ENCODE measurements at regions not wholly inside any gene's neighbourhood (a gene's known extent, or its start where the extent isn't known, plus 50 kb on each side); places are given as distances from the start of the nearest gene placed in this dataset.

GRCh38 chr2:118558846-118559245, 288.6 kb downstream of the EN1 start:
- RAD21 ChIA-PET (ENCODE audit: unreplicated experiment): no interaction called here
- TF ChIP-seq, protein P1, sequence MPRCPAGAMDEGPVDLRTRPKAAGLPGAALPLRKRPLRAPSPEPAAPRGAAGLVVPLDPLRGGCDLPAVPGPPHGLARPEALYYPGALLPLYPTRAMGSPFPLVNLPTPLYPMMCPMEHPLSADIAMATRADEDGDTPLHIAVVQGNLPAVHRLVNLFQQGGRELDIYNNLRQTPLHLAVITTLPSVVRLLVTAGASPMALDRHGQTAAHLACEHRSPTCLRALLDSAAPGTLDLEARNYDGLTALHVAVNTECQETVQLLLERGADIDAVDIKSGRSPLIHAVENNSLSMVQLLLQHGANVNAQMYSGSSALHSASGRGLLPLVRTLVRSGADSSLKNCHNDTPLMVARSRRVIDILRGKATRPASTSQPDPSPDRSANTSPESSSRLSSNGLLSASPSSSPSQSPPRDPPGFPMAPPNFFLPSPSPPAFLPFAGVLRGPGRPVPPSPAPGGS (IDR thresholded peaks at IDR 0.05; ENCODE audit: borderline replicate concordance, insufficient read depth, low read depth, low read length, poor library complexity, severe bottlenecking): no peak
- TF ChIP-seq ATF3 (IDR thresholded peaks at IDR 0.05; ENCODE audit: borderline replicate concordance, extremely low read depth, low read depth, low read length): no peak
- TF ChIP-seq, protein P2, sequence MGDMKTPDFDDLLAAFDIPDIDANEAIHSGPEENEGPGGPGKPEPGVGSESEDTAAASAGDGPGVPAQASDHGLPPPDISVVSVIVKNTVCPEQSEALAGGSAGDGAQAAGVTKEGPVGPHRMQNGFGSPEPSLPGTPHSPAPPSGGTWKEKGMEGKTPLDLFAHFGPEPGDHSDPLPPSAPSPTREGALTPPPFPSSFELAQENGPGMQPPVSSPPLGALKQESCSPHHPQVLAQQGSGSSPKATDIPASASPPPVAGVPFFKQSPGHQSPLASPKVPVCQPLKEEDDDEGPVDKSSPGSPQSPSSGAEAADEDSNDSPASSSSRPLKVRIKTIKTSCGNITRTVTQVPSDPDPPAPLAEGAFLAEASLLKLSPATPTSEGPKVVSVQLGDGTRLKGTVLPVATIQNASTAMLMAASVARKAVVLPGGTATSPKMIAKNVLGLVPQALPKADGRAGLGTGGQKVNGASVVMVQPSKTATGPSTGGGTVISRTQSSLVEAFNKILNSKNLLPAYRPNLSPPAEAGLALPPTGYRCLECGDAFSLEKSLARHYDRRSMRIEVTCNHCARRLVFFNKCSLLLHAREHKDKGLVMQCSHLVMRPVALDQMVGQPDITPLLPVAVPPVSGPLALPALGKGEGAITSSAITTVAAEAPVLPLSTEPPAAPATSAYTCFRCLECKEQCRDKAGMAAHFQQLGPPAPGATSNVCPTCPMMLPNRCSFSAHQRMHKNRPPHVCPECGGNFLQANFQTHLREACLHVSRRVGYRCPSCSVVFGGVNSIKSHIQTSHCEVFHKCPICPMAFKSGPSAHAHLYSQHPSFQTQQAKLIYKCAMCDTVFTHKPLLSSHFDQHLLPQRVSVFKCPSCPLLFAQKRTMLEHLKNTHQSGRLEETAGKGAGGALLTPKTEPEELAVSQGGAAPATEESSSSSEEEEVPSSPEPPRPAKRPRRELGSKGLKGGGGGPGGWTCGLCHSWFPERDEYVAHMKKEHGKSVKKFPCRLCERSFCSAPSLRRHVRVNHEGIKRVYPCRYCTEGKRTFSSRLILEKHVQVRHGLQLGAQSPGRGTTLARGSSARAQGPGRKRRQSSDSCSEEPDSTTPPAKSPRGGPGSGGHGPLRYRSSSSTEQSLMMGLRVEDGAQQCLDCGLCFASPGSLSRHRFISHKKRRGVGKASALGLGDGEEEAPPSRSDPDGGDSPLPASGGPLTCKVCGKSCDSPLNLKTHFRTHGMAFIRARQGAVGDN (IDR thresholded peaks at IDR 0.05): no peak
- SMC1A ChIA-PET (ENCODE audit: uncharacterized antibody, unreplicated experiment): no interaction called here
- Histone ChIP-seq H3K27me3 (replicated peaks in 1 of 2; ENCODE audit: control insufficient read depth in 2 of 2, insufficient read depth in 2 of 2, low read length in 1 of 2) (no peaks in the 10 kb centered on the region), H3K4me2 (ENCODE audit: control insufficient read depth, insufficient read depth) (no peak overlapping the region), H2AFZ (ENCODE audit: control insufficient read depth, low read depth, low read length) (no peak overlapping the region), H3K27ac (ENCODE audit: control insufficient read depth, insufficient read depth) (no peak overlapping the region), H3K9ac (ENCODE audit: control insufficient read depth, insufficient read depth, low read length) (no peak overlapping the region), H4K20me1 (ENCODE audit: control insufficient read depth, insufficient read depth) (no peaks in the 10 kb centered on the region), H3K9me3 (replicated peaks; ENCODE audit: control insufficient read depth, insufficient read depth, low read length) (no peaks in the 10 kb centered on the region), H3K4me3 (no peak overlapping the region), H3K4me1 (ENCODE audit: control insufficient read depth, insufficient read depth, low read length) (no peaks in the 10 kb centered on the region), H3K36me3 (ENCODE audit: control insufficient read depth in 2 of 2, insufficient read depth in 2 of 2, low read length in 1 of 2) (no peaks in the 10 kb centered on the region), H3K79me2 (ENCODE audit: control insufficient read depth, insufficient read depth, low read length) (no peaks in the 10 kb centered on the region)
- no peak for DNase-seq (ENCODE audit: low read depth, low spot score)
- intact Hi-C loops (cut with micrococcal nuclease; ENCODE audit: unreplicated experiment) (no loop called here), in situ Hi-C loops (cut with MboI) (no loop called here)
- POLR2A ChIA-PET: no interaction called here
- WGBS (ENCODE audit: insufficient coverage, insufficient replicate concordance, low lambda C conversion rate, missing lambda C conversion rate): 7% methylated on average over 1 of the region's 1 CpG
- no peak for ATAC-seq
- no TSS peak for BruUV-seq (replicated peaks)
- CTCF ChIA-PET: no interaction called here
- FAIRE-seq: no peak

Data from GM12878 (cell line).